ENCODE measurements at regions not wholly inside any gene's neighbourhood (a gene's known extent, or its start where the extent isn't known, plus 50 kb on each side); places are given as distances from the start of the nearest gene placed in this dataset.

DNA sequence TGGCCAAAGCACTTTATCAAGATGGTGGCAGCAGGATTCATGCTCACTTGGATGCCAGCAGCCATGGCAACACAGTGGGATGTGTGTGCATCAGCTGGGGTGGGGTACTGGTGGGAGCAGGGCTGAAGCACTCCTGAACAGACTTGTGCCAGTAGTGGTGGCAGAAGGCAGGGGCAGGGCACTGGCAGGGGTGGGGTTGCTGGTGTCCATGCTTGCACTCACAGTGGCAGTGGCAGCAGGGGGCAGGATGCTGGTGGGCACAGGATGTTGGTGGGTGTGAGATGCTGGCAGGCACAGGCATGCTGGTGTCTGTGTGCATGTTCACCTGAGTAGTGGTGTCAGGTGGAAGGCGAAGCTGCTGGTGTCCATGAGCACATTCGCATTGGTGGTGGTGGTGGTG is 161.0 kb upstream of the PMFBP1 start:
- TF ChIP-seq, protein P1, sequence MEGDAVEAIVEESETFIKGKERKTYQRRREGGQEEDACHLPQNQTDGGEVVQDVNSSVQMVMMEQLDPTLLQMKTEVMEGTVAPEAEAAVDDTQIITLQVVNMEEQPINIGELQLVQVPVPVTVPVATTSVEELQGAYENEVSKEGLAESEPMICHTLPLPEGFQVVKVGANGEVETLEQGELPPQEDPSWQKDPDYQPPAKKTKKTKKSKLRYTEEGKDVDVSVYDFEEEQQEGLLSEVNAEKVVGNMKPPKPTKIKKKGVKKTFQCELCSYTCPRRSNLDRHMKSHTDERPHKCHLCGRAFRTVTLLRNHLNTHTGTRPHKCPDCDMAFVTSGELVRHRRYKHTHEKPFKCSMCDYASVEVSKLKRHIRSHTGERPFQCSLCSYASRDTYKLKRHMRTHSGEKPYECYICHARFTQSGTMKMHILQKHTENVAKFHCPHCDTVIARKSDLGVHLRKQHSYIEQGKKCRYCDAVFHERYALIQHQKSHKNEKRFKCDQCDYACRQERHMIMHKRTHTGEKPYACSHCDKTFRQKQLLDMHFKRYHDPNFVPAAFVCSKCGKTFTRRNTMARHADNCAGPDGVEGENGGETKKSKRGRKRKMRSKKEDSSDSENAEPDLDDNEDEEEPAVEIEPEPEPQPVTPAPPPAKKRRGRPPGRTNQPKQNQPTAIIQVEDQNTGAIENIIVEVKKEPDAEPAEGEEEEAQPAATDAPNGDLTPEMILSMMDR (IDR thresholded peaks at IDR 0.05; ENCODE audit: poor library complexity), result no peak
- TF ChIP-seq EZH2phosphoT487 (IDR thresholded peaks at IDR 0.05; ENCODE audit: low read depth, severe bottlenecking, unreplicated experiment), result no peak

Data from hepatocyte (in vitro differentiated cells).